ENCODE measurements at regions not wholly inside any gene's neighbourhood (a gene's known extent, or its start where the extent isn't known, plus 50 kb on each side); places are given as distances from the start of the nearest gene placed in this dataset.

DNA sequence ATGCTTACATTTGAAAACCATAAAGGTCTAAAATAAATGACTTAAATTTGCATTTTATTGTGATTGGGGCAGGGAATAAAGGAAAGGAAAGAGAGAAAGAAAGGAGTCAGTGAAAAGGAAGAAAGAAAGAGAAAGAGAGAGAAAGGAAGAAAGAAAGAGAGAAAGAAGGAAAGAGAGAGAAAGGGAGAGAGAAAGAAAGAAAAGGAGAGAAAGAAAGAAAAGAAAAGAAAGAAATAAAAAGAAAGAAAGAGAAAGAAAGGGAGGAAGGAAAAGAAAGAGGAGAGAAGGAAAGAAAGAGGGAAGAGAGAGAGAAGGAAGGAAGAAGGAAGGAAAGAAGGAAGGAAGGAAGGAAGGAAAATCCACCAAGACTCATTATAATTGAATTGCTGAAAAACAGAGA is 222.8 kb downstream of the RMST start:
- H3K27ac ChIP-seq = no peak overlapping the region
- H3K27me3 ChIP-seq (replicated peaks in 1 of 7) = no peaks in the 10 kb centered on the region
- intact Hi-C loops (cut with DNase I; ENCODE audit: low total_unique reads) = no loop called here
- H3K4me1 ChIP-seq = no peaks in the 10 kb centered on the region
- no peak overlapping the region for H3K4me3 ChIP-seq
- H3K36me3 ChIP-seq = no peaks in the 10 kb centered on the region
- peaks cover 0 to 7% (median 0%) of the 10 kb centered on the region in 8 donors for H3K9me3 ChIP-seq
- DNase-seq = no peak
- TF ChIP-seq, protein P1, sequence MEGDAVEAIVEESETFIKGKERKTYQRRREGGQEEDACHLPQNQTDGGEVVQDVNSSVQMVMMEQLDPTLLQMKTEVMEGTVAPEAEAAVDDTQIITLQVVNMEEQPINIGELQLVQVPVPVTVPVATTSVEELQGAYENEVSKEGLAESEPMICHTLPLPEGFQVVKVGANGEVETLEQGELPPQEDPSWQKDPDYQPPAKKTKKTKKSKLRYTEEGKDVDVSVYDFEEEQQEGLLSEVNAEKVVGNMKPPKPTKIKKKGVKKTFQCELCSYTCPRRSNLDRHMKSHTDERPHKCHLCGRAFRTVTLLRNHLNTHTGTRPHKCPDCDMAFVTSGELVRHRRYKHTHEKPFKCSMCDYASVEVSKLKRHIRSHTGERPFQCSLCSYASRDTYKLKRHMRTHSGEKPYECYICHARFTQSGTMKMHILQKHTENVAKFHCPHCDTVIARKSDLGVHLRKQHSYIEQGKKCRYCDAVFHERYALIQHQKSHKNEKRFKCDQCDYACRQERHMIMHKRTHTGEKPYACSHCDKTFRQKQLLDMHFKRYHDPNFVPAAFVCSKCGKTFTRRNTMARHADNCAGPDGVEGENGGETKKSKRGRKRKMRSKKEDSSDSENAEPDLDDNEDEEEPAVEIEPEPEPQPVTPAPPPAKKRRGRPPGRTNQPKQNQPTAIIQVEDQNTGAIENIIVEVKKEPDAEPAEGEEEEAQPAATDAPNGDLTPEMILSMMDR (IDR thresholded peaks at IDR 0.05 in 8 of 11, conservative IDR thresholded peaks at IDR 0.05 in 3 of 11) = no peak
- no peak for TF ChIP-seq POLR2A (IDR thresholded peaks at IDR 0.05)

DNA sequence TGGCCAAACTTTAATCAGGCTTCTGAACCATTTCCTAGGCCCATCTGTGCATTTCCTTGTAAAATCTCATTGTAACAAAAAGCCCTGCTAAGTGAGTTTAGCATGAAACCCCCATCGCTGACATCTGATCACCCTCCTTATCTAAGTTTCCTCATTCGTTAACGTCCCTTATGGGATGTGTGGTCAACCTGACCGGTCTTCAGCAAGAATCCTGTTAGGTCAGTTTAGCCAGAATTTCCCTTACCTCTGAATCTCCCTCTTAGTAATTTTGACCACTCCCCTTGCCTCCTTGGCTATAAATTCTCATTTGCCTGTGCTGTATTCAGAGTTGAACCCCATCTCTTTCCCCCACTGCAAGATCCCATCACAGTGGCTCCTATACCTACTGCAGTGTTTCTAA is 239.3 kb downstream of the RMST start:
- no peak for DNase-seq
- 47 to 64% (median 55%) methylated on average over 4 of the region's 4 CpGs for WGBS, 5 donors
- no peak overlapping the region for H3K4me3 ChIP-seq
- no peak for TF ChIP-seq POLR2AphosphoS5 (IDR thresholded peaks at IDR 0.05)
- TF ChIP-seq, protein P1 (IDR thresholded peaks at IDR 0.05 in 8 of 11, conservative IDR thresholded peaks at IDR 0.05 in 3 of 11) = no peak
- no peak for TF ChIP-seq POLR2A (IDR thresholded peaks at IDR 0.05)
- H3K4me1 ChIP-seq = no peaks in the 10 kb centered on the region
- H3K9me3 ChIP-seq = peaks cover 0 to 12% (median 0%) of the 10 kb centered on the region in 8 donors
- no peak overlapping the region for H3K27ac ChIP-seq
- no peaks in the 10 kb centered on the region for H3K27me3 ChIP-seq (replicated peaks in 1 of 7)
- intact Hi-C loops (cut with DNase I; ENCODE audit: low total_unique reads) = no loop called here
- no peaks in the 10 kb centered on the region for H3K36me3 ChIP-seq

DNA sequence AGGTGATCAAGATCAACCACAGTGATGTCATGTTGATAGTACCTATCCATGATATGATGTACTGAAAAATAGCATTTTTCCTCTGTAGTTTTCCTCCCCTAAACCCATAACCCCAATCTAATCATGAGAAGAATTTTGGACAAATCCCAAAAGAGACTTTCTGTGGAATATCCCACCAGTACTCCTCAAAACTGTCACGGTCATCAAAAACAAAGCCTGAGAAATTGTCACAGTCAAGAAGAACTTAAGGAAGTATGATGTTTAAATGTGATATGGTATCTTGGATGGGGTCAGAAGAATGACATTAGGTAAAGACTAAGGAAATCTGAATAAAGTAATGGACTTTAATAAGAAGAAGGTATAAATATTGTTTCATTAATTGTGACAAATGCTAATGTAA is 248.8 kb downstream of the RMST start:
- TF ChIP-seq, protein P1 (IDR thresholded peaks at IDR 0.05 in 8 of 11, conservative IDR thresholded peaks at IDR 0.05 in 3 of 11) = no peak
- 80 to 91% (median 87%) methylated on average over 1 of the region's 1 CpG for WGBS, 5 donors
- intact Hi-C loops (cut with DNase I; ENCODE audit: low total_unique reads) = no loop called here

DNA sequence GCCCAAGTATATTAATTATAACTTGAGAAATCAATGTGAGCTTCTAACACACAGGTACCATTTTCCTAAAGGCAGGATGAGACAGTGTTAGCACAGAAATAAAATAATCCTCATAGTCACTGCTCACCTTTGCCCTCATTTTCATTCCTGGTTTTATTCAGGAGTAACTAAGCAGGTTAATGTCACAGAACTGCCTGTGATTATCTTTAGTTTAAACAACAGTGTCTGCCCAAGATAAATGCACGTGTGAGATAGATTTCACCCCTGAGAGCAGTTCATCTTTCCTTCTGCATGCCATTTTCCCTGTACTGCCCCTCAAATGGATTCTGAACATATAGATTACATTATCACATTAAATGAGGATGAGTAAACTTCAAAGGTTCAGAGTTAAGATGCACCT is 250.7 kb downstream of the RMST start:
- no peaks in the 10 kb centered on the region for H3K4me1 ChIP-seq
- 26 to 53% (median 42%) methylated on average over 1 of the region's 1 CpG for WGBS, 5 donors
- DNase-seq = no peak
- TF ChIP-seq POLR2AphosphoS5 (IDR thresholded peaks at IDR 0.05) = no peak
- H3K9me3 ChIP-seq = no peaks in the 10 kb centered on the region
- no peak overlapping the region for H3K4me3 ChIP-seq
- no peaks in the 10 kb centered on the region for H3K36me3 ChIP-seq
- H3K27ac ChIP-seq = no peak overlapping the region
- H3K27me3 ChIP-seq (replicated peaks in 1 of 7) = no peaks in the 10 kb centered on the region
- intact Hi-C loops (cut with DNase I; ENCODE audit: low total_unique reads) = no loop called here

More for the DNA sequence above, 248.8 kb downstream of the RMST start:
- no peaks in the 10 kb centered on the region for H3K4me1 ChIP-seq
- H3K9me3 ChIP-seq = no peaks in the 10 kb centered on the region
- H3K4me3 ChIP-seq = no peak overlapping the region
- H3K36me3 ChIP-seq = no peaks in the 10 kb centered on the region
- no peak for DNase-seq
- H3K27me3 ChIP-seq (replicated peaks in 1 of 7) = no peaks in the 10 kb centered on the region
- no peak overlapping the region for H3K27ac ChIP-seq

DNA sequence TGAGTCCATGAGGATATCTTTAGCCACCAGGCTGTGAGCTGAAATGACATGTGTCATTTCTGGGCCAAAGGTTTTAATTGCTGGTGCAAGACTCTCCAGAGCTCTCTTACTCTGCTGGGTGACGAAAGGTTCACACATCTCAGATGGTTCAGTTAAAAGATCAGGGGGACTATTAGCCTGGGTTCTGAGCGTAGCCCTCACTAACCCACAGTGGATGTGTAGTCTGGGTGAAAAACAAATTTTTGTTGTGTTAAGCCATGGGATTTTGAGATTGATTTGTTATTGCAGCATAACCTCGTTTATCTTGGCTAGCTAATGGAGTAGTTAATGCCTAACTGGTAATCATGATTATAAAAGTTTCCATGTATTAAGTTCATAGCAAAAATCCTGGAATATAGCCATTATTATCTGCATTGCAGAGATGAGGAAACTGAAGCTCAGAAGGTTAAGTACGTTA is 251.5 kb downstream of the RMST start:
- no peaks in the 10 kb centered on the region for H3K4me1 ChIP-seq
- H3K27me3 ChIP-seq (replicated peaks in 1 of 7) = no peaks in the 10 kb centered on the region
- no peaks in the 10 kb centered on the region for H3K36me3 ChIP-seq
- TF ChIP-seq, protein P1 (IDR thresholded peaks at IDR 0.05 in 8 of 11, conservative IDR thresholded peaks at IDR 0.05 in 3 of 11) = no peak
- no peak for TF ChIP-seq POLR2AphosphoS5 (IDR thresholded peaks at IDR 0.05)
- TF ChIP-seq POLR2A (IDR thresholded peaks at IDR 0.05) = no peak
- H3K4me3 ChIP-seq = no peak overlapping the region
- H3K27ac ChIP-seq = no peak overlapping the region
- DNase-seq = no peak
- 60 to 70% (median 64%) methylated on average over 4 of the region's 4 CpGs for WGBS, 5 donors
- H3K9me3 ChIP-seq = no peaks in the 10 kb centered on the region
- intact Hi-C loops (cut with DNase I; ENCODE audit: low total_unique reads) = no loop called here

All from spleen (tissue), 11 donors.